Epithelial cell of prostate (primary cell): ENCODE measurements at regions not wholly inside any gene's neighbourhood (a gene's known extent, or its start where the extent isn't known, plus 50 kb on each side); places are given as distances from the start of the nearest gene placed in this dataset.
"Not testable (repeated sequence)": the region's sequence is repeated elsewhere in the genome, so short reads cannot be mapped to it uniquely, and the experiment has no call there.

ENCODE experiments used
- DNase-seq: peaks from one replicate; pipeline ENCODE4 v3.0.0-alpha.2; 2011; ENCODE audit warnings: low read depth, low spot score
- H3K27ac ChIP-seq: fragments of 450-650 bp; 2 replicates; pipeline ENCODE4 v1.5.1; 2017; ENCODE audit warnings: mild to moderate bottlenecking

DNA sequence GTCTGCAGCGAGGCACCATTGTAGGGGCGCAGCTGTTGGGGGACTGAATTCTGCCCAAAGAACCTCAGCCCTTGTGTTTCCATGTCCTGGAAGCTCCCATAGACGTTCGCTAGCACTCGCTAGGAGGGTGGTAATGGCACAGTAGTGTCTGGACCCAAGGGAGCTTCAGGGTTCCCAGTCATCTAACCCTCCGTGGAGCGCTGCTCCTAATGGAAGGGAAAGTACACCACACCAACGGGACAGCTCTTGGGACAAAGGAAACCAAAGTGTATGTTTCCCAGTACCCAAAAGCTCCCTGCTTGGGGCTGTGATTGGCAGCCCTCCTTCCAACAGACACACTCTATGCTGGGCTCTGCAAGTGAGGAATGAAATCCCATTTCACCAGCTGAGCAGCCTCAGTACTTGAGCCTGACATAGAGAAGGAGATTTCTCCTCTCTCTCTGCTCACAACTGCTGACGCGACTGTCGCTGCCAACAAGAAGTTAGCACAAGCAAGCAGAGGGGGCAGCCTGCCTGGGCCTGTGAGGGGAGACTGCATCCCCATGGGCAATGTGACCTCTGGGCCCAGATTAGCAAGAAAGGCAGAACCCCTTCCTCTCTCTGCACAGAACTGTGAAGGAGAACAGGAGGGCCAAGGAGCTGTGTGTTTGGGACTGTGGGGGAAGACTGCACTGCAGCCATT lies 67.6 kb upstream of the SMARCAD1 start:
- DNase-seq: no peak
- no peak overlapping the region for H3K27ac ChIP-seq

DNA sequence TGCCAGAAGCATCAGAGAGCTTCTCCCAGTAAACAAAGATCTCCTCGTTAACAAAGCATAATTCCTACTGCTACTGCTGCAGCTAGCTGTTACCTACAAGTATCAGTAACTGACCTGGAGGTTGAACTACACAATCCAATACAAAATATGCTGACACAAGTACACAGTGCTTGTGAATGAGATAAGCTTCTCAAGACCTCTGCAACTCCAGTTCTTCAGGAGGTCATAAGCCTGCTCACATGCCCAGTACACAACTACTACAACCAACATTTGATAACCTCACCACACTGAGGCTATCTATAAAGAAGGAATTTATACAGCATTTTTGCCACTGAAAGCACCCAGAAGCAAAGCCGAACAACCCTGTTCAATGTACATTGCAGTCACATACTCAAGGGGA lies 66.7 kb upstream of the SMARCAD1 start:
- DNase-seq: no peak
- H3K27ac ChIP-seq: no peak overlapping the region

DNA sequence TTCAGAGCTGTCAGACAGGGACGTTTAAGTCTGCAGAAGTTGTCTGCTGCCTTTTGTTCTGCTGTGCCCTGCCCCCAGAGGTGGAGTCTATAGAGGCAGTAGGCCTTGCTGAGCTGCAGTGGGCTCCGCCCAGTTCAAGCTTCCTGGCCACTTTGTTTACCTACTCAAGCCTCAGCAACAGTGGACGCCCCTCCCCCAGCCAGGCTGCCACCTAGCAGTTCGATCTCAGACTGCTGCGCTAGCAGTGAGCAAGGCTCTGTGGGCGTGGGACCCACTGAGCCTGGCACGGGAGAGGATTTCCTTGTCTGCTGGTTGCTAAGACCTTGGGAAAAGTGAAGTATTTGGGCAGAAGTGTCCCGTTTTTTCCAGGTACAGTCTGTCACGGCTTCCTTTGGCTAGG lies 59.6 kb upstream of the SMARCAD1 start:
- H3K27ac ChIP-seq, DNase-seq: not testable (repeated sequence)

DNA sequence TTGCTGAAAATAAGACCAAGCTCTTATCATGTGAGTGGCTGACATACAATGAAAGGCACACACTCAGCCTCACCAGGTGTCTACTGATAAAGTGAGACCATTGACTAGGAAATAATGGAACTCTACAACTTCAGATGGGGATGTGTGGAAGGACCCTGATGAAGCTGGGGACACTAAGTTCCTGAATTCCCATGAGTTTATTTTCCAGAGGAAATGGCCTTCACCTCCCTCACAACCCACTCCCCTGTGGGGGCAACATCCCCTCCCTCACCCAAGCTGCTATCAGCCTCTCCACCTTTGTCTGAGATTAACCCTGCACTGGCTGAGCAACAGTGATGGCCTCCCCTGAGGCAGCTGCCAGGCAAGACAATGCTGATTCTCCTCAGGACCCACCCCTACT lies 55.2 kb upstream of the SMARCAD1 start:
- no peak overlapping the region for H3K27ac ChIP-seq
- DNase-seq: no peak

DNA sequence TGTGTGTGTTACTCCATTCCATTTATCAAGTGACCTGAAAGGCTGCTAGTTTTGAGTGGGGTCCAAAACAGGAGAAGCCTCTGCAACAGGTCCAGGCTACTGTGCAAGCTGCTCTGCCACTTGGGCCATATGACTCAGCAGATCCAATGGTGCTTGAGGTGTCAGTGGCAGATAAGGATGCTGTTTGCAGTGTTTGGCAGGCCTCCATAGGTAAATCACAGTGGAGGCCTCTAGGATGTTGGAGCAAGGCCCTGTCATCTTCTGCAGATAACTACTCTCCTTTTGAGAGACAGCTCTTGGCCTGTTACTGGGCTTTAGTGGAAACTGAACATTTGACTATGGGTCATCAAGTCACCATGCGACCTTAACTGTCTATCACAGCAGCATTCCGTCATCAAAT lies 52.3 kb upstream of the SMARCAD1 start:
- peak; percentile 40 for DNase-seq
- not testable (repeated sequence) for H3K27ac ChIP-seq

DNA sequence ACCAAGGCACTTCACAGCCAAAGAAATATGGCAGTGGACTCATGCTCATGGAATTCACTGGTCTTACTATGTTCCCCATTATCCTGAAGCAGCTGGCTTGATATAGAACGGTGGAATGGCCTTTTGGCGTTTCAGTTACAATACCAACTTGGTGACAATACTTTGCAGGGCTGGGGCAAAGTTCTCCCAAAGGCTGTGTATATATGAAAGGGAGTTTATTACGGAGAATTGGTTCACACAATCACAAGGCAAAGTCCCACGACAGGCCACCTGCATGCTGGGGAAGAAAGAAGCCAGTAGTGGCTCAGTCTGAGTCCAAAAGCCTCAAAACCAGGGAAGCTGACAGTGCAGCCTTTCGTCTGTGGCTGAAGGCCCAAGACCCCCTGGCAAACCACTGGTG lies 50.8 kb upstream of the SMARCAD1 start:
- no peak for DNase-seq
- H3K27ac ChIP-seq: no peak overlapping the region
